ENCODE measurements at regions not wholly inside any gene's neighbourhood (a gene's known extent, or its start where the extent isn't known, plus 50 kb on each side); places are given as distances from the start of the nearest gene placed in this dataset.

DNA sequence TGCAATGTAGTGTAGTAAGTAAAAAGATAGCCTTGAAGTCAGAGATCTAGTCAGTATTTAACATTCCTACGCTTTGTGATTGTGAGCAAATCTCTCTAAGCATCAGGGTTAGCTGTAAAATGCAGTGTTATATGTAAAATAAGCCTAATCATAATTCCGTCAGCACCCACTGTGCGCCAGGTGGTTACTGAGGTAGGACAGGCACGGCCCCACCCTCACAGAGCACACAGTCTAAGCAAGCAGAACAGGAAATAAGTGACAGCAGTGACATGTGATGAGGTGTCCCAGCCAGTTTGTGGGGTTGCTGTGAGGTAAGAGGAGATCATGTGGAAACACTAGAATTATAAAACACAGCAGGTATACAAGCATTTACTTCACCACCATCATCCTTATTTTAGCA is 267.1 kb downstream of the ICOS start:
- no peak overlapping the region for H3K27ac Mint-ChIP-seq
- H3K18ac ChIP-seq (ENCODE audit: insufficient read length, low read depth, low read length): no peak overlapping the region
- no peaks in the 10 kb centered on the region; the same call in 1 of the 2 replicates for H3K27me3 ChIP-seq (ENCODE audit: insufficient read depth, low read length)
- H3K9ac ChIP-seq (ENCODE audit: extremely low read depth, insufficient read length, low read length): no peak overlapping the region
- no peak overlapping the region for H2BK20ac ChIP-seq (ENCODE audit: low read depth, low read length, poor library complexity, severe bottlenecking)
- peaks cover 49% of the 10 kb centered on the region for H3K27me3 Mint-ChIP-seq (ENCODE audit: low read depth)
- H3K4ac ChIP-seq (ENCODE audit: low read depth, low read length): no peak overlapping the region
- no peak overlapping the region for H3T11ph ChIP-seq (ENCODE audit: low read length)
- H2BK15ac ChIP-seq (ENCODE audit: low read depth, low read length): no peak overlapping the region
- H3K4me1 Mint-ChIP-seq: peaks cover 18 to 19% of the 10 kb centered on the region in 2 experiments
- no peaks in the 10 kb centered on the region; a peak in 2 of 7 replicates for H3K36me3 Mint-ChIP-seq (ENCODE audit: insufficient read depth in 1 of 3, low read depth in 3 of 3)
- H3K23me2 ChIP-seq (ENCODE audit: insufficient read length, low read depth, low read length, poor library complexity, severe bottlenecking): no peaks in the 10 kb centered on the region
- no peak overlapping the region for H2BK5ac ChIP-seq (ENCODE audit: insufficient read length, low read length)
- no peaks in the 10 kb centered on the region for H3K9me3 ChIP-seq (ENCODE audit: control insufficient read depth, low read depth, low read length)
- H3K27ac ChIP-seq (ENCODE audit: insufficient read length, low read depth, low read length): no peak overlapping the region
- no peak overlapping the region for H2AK5ac ChIP-seq (ENCODE audit: insufficient read length, low read length)
- DNase-seq: no peak
- no peak overlapping the region for H4K91ac ChIP-seq (ENCODE audit: insufficient read length, low read depth, low read length)
- H4K8ac ChIP-seq (replicated peaks; ENCODE audit: insufficient read length, low read depth, low read length): no peak overlapping the region
- no peak overlapping the region for H3K4me2 ChIP-seq (ENCODE audit: insufficient read depth, insufficient read length, low read length)
- no peak overlapping the region for H3K4me3 Mint-ChIP-seq
- H3K4me1 ChIP-seq (ENCODE audit: insufficient read depth, low read length): peaks cover 12% of the 10 kb centered on the region
- no peak overlapping the region for H3K23ac ChIP-seq (ENCODE audit: insufficient read length, low read depth, low read length)
- WGBS (ENCODE audit: extremely low coverage, insufficient read length, low lambda C conversion rate): no CpG with 5 or more reads among the region's 4 CpGs
- H3K56ac ChIP-seq (ENCODE audit: insufficient read length, low read depth, low read length): no peak overlapping the region
- H4K20me1 ChIP-seq (ENCODE audit: control insufficient read depth, insufficient read depth, insufficient read length): no peaks in the 10 kb centered on the region
- no peak overlapping the region for H4K5ac ChIP-seq (ENCODE audit: insufficient read length, low read depth, low read length)
- no peaks in the 10 kb centered on the region for H3K79me1 ChIP-seq (ENCODE audit: insufficient read depth, low read depth, low read length, poor library complexity, severe bottlenecking)
- peaks cover 0 to 2% of the 10 kb centered on the region in 2 experiments; a peak in 1 of 5 replicates for H3K9me3 Mint-ChIP-seq
- no peak overlapping the region for H2BK120ac ChIP-seq (ENCODE audit: low read depth, low read length, poor library complexity, severe bottlenecking)
- no peak overlapping the region for H3K14ac ChIP-seq (ENCODE audit: insufficient read depth, low read length)
- TF ChIP-seq, protein P1, sequence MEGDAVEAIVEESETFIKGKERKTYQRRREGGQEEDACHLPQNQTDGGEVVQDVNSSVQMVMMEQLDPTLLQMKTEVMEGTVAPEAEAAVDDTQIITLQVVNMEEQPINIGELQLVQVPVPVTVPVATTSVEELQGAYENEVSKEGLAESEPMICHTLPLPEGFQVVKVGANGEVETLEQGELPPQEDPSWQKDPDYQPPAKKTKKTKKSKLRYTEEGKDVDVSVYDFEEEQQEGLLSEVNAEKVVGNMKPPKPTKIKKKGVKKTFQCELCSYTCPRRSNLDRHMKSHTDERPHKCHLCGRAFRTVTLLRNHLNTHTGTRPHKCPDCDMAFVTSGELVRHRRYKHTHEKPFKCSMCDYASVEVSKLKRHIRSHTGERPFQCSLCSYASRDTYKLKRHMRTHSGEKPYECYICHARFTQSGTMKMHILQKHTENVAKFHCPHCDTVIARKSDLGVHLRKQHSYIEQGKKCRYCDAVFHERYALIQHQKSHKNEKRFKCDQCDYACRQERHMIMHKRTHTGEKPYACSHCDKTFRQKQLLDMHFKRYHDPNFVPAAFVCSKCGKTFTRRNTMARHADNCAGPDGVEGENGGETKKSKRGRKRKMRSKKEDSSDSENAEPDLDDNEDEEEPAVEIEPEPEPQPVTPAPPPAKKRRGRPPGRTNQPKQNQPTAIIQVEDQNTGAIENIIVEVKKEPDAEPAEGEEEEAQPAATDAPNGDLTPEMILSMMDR (conservative IDR thresholded peaks at IDR 0.05): no peak
- no peak overlapping the region for H2AFZ ChIP-seq (ENCODE audit: low read length)
- no peak overlapping the region for H2BK12ac ChIP-seq (ENCODE audit: insufficient read length, low read depth, low read length)
- H3K79me2 ChIP-seq (ENCODE audit: insufficient read depth, low read length): no peaks in the 10 kb centered on the region

Measured in H9 (cell line).